Upper lobe of left lung (tissue), 6 donors: ENCODE measurements at regions not wholly inside any gene's neighbourhood (a gene's known extent, or its start where the extent isn't known, plus 50 kb on each side); places are given as distances from the start of the nearest gene placed in this dataset.

Experiments used
- ATAC-seq, 2 donors: fragments of 200-7000 bp; cut with Tn5 transposase; one replicate each; pipeline ENCODE4 v1.9.1; 2022; ENCODE audit warnings: mild to moderate bottlenecking in 2 of 2, moderate library complexity in 2 of 2; ENCODE audit not compliant: low FRiP score in 2 of 2
- DNase-seq, 2 donors: peaks; one replicate each; pipeline ENCODE4 v3.0.0-alpha.2; 2019 to 2020
- H3K27ac ChIP-seq, 4 donors: fragments of 200-600 bp; sonication (generic); one replicate each; pipeline ENCODE4 v1.5.1; 2016 to 2019
- H3K27me3 ChIP-seq, 4 donors: fragments of 200-600 bp; sonication (generic); one replicate each; pipeline ENCODE4 v1.5.1; 2017 to 2019
- H3K36me3 ChIP-seq, 4 donors: fragments of 200-600 bp; sonication (generic); one replicate each; pipeline ENCODE4 v1.5.1; 2016 to 2019
- H3K4me1 ChIP-seq, 4 donors: fragments of 200-600 bp; sonication (generic); one replicate each; pipeline ENCODE4 v1.5.1; 2018 to 2019
- H3K4me3 ChIP-seq, 4 donors: fragments of 200-600 bp; sonication (generic); one replicate each; pipeline ENCODE4 v1.5.1; 2017 to 2019; ENCODE audit warnings: mild to moderate bottlenecking in 2 of 4, moderate library complexity in 1 of 4
- H3K9me3 ChIP-seq, 4 donors: fragments of 200-600 bp; sonication (generic); one replicate each; pipeline ENCODE4 v1.5.1; 2018 to 2019
- CTCF ChIP-seq, 6 experiments: fragments of 450-650 bp in 4 of 6; fragments of 200-600 bp in 2 of 6; sonication (generic) in 2 of 6; IDR thresholded peaks; one replicate each; pipeline ENCODE4 v1.5.1; 2016 to 2019; ENCODE audit warnings: antibody characterized with exemption in 6 of 6
- EP300 ChIP-seq, 4 donors: sonication (generic); formaldehyde crosslinking; IDR thresholded peaks; one replicate each; pipeline ENCODE4 v1.5.1; 2017; ENCODE audit warnings: antibody characterized with exemption in 4 of 4, control low read depth in 2 of 4
- POLR2A ChIP-seq, 4 donors: fragments of 450-650 bp; IDR thresholded peaks; one replicate each; pipeline ENCODE4 v1.5.1; 2016 to 2017; ENCODE audit warnings: antibody characterized with exemption in 4 of 4, mild to moderate bottlenecking in 2 of 4
- POLR2AphosphoS5 ChIP-seq, 2 donors: sonication (generic); formaldehyde crosslinking; IDR thresholded peaks; one replicate each; pipeline ENCODE4 v1.5.1; 2017; ENCODE audit warnings: antibody characterized with exemption in 2 of 2
- WGBS, 2 donors: methylation state at CpG; one replicate each; pipeline ENCODE4 v1.1.5; 2017 to 2018; 5-methylcytosine and 5-hydroxymethylcytosine counted together
- donor health status: DM: no; HTN: no; CAD: no; lungs with moderate emphysema.
- donor health status: DM: no; HTN: yes; CAD: no; lungs with severe emphysema.

GRCh38 chr2:74768401-74768914 lies 65.5 kb upstream of the HK2 start:
- WGBS, 2 donors: 43 to 79% methylated on average over 4 of the region's 4 CpGs
- H3K36me3 ChIP-seq: no peaks in the 10 kb centered on the region
- no peak overlapping the region for H3K4me3 ChIP-seq
- H3K4me1 ChIP-seq: peaks cover 8 to 16% (median 14%) of the 10 kb centered on the region in 4 donors
- TF ChIP-seq CTCF (IDR thresholded peaks at IDR 0.05) (no peak), POLR2A (IDR thresholded peaks at IDR 0.05) (no peak), POLR2AphosphoS5 (IDR thresholded peaks at IDR 0.05) (no peak), EP300 (IDR thresholded peaks at IDR 0.05) (no peak)
- H3K27me3 ChIP-seq: no peaks in the 10 kb centered on the region
- ATAC-seq (peak in 1 of 2 donors; percentile 15), DNase-seq (no peak)
- H3K27ac ChIP-seq: no peak overlapping the region
- no peaks in the 10 kb centered on the region for H3K9me3 ChIP-seq

- Histone ChIP-seq H3K27me3 (no peaks in the 10 kb centered on the region), H3K4me3 (no peak overlapping the region), H3K36me3 (no peaks in the 10 kb centered on the region), H3K4me1 (no peaks in the 10 kb centered on the region), H3K9me3 (no peaks in the 10 kb centered on the region), H3K27ac (no peak overlapping the region)
- ATAC-seq (no peak), DNase-seq (no peak)
- no peak for TF ChIP-seq POLR2AphosphoS5 (IDR thresholded peaks at IDR 0.05)
- TF ChIP-seq POLR2A (IDR thresholded peaks at IDR 0.05): no peak
- no peak for TF ChIP-seq CTCF (IDR thresholded peaks at IDR 0.05)
- TF ChIP-seq EP300 (IDR thresholded peaks at IDR 0.05): no peak
Measured at GRCh38 chr2:74772046-74772445, 61.9 kb upstream of the HK2 start.

- no peak for ATAC-seq
- Histone ChIP-seq H3K4me1 (peaks cover 0 to 13% (median 0%) of the 10 kb centered on the region in 4 donors), H3K36me3 (no peaks in the 10 kb centered on the region), H3K9me3 (no peaks in the 10 kb centered on the region), H3K27ac (no peak overlapping the region), H3K4me3 (no peak overlapping the region), H3K27me3 (no peaks in the 10 kb centered on the region)
- 65 to 72% methylated on average over 8 of the region's 8 CpGs for WGBS, 2 donors
- DNase-seq: no peak
- TF ChIP-seq EP300 (IDR thresholded peaks at IDR 0.05) (no peak), POLR2A (IDR thresholded peaks at IDR 0.05) (no peak), CTCF (IDR thresholded peaks at IDR 0.05) (no peak), POLR2AphosphoS5 (IDR thresholded peaks at IDR 0.05) (no peak)
Measured at GRCh38 chr2:74777161-74777900, 56.6 kb upstream of the HK2 start.

GRCh38 chr2:74778381-74779264 lies 55.3 kb upstream of the HK2 start:
- Histone ChIP-seq H3K9me3 (no peaks in the 10 kb centered on the region), H3K27ac (no peak overlapping the region), H3K4me1 (peaks cover 0 to 13% (median 0%) of the 10 kb centered on the region in 4 donors), H3K4me3 (no peak overlapping the region), H3K36me3 (no peaks in the 10 kb centered on the region), H3K27me3 (no peaks in the 10 kb centered on the region)
- DNase-seq (peak in 1 of 2 donors; percentile 29), ATAC-seq (peak in 1 of 2 donors; percentile 26)
- 55 to 66% methylated on average over 12 to 16 of the region's 16 CpGs for WGBS, 2 donors
- TF ChIP-seq EP300 (IDR thresholded peaks at IDR 0.05) (no peak), POLR2AphosphoS5 (IDR thresholded peaks at IDR 0.05) (no peak), CTCF (IDR thresholded peaks at IDR 0.05) (no peak), POLR2A (IDR thresholded peaks at IDR 0.05) (no peak)
